Ovary (tissue), 3 donors: ENCODE measurements at regions not wholly inside any gene's neighbourhood (a gene's known extent, or its start where the extent isn't known, plus 50 kb on each side); places are given as distances from the start of the nearest gene placed in this dataset.
"Not testable (repeated sequence)": the region's sequence is repeated elsewhere in the genome, so short reads cannot be mapped to it uniquely, and the experiment has no call there.

Experiments
- EP300 ChIP-seq: sonication (generic); formaldehyde crosslinking; IDR thresholded peaks from one replicate; pipeline ENCODE4 v1.6.1; 2017; ENCODE audit warnings: antibody characterized with exemption
- POLR2A ChIP-seq: fragments of 450-650 bp; IDR thresholded peaks from one replicate; pipeline ENCODE4 v1.6.1; 2017; ENCODE audit warnings: antibody characterized with exemption, mild to moderate bottlenecking, moderate library complexity
- TF ChIP-seq, protein P1 (sequence below), 3 donors: fragments of 450-650 bp in 2 of 3; fragments of 200-600 bp in 1 of 3; IDR thresholded peaks; one replicate each; pipeline versions ENCODE4 v1.5.1 to v1.8.0; 2016 to 2022; ENCODE audit warnings: antibody characterized with exemption in 3 of 3, mild to moderate bottlenecking in 1 of 3
- donor health status: DM: no; HTN: no; CAD: no.

DNA sequence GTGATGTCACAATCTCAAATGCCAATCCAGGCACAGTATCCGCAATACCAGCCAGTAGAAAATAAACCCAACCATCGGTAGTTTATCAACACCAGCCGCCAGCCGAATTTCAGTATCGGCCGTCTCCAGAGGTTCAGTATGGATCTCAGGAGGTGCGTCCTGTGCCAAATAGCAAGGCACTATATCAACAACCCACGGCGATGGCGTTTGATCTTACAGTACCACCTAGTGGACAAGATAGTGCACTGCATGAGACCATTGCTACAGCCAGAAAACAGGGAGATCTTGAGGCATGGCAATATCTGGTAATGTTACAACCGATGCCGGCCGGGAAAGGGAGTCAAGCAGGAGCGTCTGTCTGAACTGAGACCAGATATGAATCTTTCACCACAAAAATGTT lies 121.8 kb upstream of the DRD5 start:
- TF ChIP-seq, protein P1, sequence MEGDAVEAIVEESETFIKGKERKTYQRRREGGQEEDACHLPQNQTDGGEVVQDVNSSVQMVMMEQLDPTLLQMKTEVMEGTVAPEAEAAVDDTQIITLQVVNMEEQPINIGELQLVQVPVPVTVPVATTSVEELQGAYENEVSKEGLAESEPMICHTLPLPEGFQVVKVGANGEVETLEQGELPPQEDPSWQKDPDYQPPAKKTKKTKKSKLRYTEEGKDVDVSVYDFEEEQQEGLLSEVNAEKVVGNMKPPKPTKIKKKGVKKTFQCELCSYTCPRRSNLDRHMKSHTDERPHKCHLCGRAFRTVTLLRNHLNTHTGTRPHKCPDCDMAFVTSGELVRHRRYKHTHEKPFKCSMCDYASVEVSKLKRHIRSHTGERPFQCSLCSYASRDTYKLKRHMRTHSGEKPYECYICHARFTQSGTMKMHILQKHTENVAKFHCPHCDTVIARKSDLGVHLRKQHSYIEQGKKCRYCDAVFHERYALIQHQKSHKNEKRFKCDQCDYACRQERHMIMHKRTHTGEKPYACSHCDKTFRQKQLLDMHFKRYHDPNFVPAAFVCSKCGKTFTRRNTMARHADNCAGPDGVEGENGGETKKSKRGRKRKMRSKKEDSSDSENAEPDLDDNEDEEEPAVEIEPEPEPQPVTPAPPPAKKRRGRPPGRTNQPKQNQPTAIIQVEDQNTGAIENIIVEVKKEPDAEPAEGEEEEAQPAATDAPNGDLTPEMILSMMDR (IDR thresholded peaks at IDR 0.05) = peak in 1 of 3 donors; percentile 32
- TF ChIP-seq EP300, POLR2A: not testable (repeated sequence)
